HepG2 (cell line): ENCODE measurements at regions not wholly inside any gene's neighbourhood (a gene's known extent, or its start where the extent isn't known, plus 50 kb on each side); places are given as distances from the start of the nearest gene placed in this dataset.

ENCODE experiments used
- HNRNPH1 ChIP-seq: fragments of 200-400 bp; formaldehyde crosslinking; optimal IDR thresholded peaks from 2 replicates; pipeline ENCODE3; 2017; ENCODE audit warnings: mild to moderate bottlenecking, low read depth, low read length
- JUNB ChIP-seq: sonication (generic); formaldehyde crosslinking; IDR thresholded peaks from 2 replicates; pipeline ENCODE4 v1.8.0; 2022; ENCODE audit warnings: missing genetic modification reagents, mild to moderate bottlenecking, borderline replicate concordance
- KLF16 ChIP-seq, 2 experiments: sonication (generic) in 1 of 2; formaldehyde crosslinking in 1 of 2; IDR thresholded peaks; 2 replicates each; pipeline versions ENCODE4 v1.6.1 to v1.8.0; 2016 to 2023; ENCODE audit warnings: missing genetic modification reagents in 2 of 2, missing compliant biosample characterization in 1 of 2
- POLR2AphosphoS5 ChIP-seq: IDR thresholded peaks from 2 replicates; pipeline ENCODE4 v1.6.1; 2012; ENCODE audit warnings: low read depth, low read length
- SRF ChIP-seq: IDR thresholded peaks from 2 replicates; pipeline ENCODE4 v1.6.1; 2011; ENCODE audit warnings: mild to moderate bottlenecking, low read depth, low read length, moderate library complexity
- ZBTB42 ChIP-seq: sonication (generic); formaldehyde crosslinking; IDR thresholded peaks from 2 replicates; pipeline ENCODE4 v1.5.0; 2020; ENCODE audit warnings: mild to moderate bottlenecking, missing genetic modification reagents
- ZNF124 ChIP-seq: sonication (generic); formaldehyde crosslinking; IDR thresholded peaks from 2 replicates; pipeline ENCODE4 v1.4.0; 2020; ENCODE audit warnings: missing genetic modification reagents
- ZNF33A ChIP-seq: sonication (generic); formaldehyde crosslinking; IDR thresholded peaks from 2 replicates; pipeline ENCODE4 v1.5.1; 2020; ENCODE audit warnings: missing genetic modification reagents, mild to moderate bottlenecking, moderate library complexity, borderline replicate concordance
- TF ChIP-seq, protein P1 (sequence below): sonication (generic); formaldehyde crosslinking; IDR thresholded peaks from 2 replicates; pipeline ENCODE4 v1.9.0; 2022; ENCODE audit warnings: missing genetic modification reagents, mild to moderate bottlenecking, borderline replicate concordance
- TF ChIP-seq, protein P2 (sequence below): sonication (generic); formaldehyde crosslinking; conservative IDR thresholded peaks from 2 replicates; pipeline ENCODE4 v1.4.0; 2020; ENCODE audit warnings: missing genetic modification reagents
- TF ChIP-seq, protein P3 (sequence below): sonication (generic); formaldehyde crosslinking; IDR thresholded peaks from 2 replicates; pipeline ENCODE4 v1.5.0; 2020; ENCODE audit warnings: mild to moderate bottlenecking, missing genetic modification reagents, moderate library complexity
- TF ChIP-seq, protein P4 (sequence below): sonication (generic); formaldehyde crosslinking; IDR thresholded peaks from 2 replicates; pipeline ENCODE4 v1.5.0; 2020; ENCODE audit warnings: missing genetic modification reagents
- TF ChIP-seq, protein P5 (sequence below): sonication (generic); formaldehyde crosslinking; IDR thresholded peaks from 2 replicates; pipeline ENCODE4 v1.4.0; 2020; ENCODE audit warnings: missing genetic modification reagents

DNA sequence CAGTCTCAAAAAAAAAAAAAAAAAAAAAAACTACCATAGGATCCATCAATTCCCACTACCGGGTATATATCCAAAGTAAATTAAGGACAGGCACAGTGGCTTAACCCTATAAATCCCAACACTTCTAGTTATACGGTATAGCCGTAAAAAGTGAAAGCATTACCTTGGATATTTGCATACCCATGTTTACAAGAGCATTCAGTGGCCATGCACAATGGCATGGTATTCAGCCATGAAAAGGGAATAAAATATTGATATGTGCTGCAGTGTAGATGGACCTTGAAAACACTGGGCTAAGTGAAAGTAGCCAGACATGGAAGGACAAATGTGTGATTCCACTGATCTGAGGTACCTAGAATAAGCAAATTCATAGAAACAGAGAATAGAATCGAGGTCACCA lies 111.8 kb upstream of the CAB39 start:
- TF ChIP-seq ZBTB42 (no peak), POLR2AphosphoS5 (no peak), JUNB (CRISPR knock-in tag) (no peak), HNRNPH1 (no peak), KLF16 (CRISPR knock-in tag; IDR thresholded peaks at IDR 0.05) (no peak), ZNF124 (CRISPR knock-in tag) (no peak), SRF (no peak), ZNF33A (CRISPR knock-in tag) (no peak)
- TF ChIP-seq, protein P1, sequence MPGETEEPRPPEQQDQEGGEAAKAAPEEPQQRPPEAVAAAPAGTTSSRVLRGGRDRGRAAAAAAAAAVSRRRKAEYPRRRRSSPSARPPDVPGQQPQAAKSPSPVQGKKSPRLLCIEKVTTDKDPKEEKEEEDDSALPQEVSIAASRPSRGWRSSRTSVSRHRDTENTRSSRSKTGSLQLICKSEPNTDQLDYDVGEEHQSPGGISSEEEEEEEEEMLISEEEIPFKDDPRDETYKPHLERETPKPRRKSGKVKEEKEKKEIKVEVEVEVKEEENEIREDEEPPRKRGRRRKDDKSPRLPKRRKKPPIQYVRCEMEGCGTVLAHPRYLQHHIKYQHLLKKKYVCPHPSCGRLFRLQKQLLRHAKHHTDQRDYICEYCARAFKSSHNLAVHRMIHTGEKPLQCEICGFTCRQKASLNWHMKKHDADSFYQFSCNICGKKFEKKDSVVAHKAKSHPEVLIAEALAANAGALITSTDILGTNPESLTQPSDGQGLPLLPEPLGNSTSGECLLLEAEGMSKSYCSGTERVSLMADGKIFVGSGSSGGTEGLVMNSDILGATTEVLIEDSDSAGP (CRISPR knock-in tag): no peak
- TF ChIP-seq, protein P2, sequence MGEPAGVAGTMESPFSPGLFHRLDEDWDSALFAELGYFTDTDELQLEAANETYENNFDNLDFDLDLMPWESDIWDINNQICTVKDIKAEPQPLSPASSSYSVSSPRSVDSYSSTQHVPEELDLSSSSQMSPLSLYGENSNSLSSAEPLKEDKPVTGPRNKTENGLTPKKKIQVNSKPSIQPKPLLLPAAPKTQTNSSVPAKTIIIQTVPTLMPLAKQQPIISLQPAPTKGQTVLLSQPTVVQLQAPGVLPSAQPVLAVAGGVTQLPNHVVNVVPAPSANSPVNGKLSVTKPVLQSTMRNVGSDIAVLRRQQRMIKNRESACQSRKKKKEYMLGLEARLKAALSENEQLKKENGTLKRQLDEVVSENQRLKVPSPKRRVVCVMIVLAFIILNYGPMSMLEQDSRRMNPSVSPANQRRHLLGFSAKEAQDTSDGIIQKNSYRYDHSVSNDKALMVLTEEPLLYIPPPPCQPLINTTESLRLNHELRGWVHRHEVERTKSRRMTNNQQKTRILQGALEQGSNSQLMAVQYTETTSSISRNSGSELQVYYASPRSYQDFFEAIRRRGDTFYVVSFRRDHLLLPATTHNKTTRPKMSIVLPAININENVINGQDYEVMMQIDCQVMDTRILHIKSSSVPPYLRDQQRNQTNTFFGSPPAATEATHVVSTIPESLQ (CRISPR knock-in tag): no peak
- TF ChIP-seq, protein P3, sequence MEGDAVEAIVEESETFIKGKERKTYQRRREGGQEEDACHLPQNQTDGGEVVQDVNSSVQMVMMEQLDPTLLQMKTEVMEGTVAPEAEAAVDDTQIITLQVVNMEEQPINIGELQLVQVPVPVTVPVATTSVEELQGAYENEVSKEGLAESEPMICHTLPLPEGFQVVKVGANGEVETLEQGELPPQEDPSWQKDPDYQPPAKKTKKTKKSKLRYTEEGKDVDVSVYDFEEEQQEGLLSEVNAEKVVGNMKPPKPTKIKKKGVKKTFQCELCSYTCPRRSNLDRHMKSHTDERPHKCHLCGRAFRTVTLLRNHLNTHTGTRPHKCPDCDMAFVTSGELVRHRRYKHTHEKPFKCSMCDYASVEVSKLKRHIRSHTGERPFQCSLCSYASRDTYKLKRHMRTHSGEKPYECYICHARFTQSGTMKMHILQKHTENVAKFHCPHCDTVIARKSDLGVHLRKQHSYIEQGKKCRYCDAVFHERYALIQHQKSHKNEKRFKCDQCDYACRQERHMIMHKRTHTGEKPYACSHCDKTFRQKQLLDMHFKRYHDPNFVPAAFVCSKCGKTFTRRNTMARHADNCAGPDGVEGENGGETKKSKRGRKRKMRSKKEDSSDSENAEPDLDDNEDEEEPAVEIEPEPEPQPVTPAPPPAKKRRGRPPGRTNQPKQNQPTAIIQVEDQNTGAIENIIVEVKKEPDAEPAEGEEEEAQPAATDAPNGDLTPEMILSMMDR (CRISPR knock-in tag): no peak
- TF ChIP-seq, protein P4, sequence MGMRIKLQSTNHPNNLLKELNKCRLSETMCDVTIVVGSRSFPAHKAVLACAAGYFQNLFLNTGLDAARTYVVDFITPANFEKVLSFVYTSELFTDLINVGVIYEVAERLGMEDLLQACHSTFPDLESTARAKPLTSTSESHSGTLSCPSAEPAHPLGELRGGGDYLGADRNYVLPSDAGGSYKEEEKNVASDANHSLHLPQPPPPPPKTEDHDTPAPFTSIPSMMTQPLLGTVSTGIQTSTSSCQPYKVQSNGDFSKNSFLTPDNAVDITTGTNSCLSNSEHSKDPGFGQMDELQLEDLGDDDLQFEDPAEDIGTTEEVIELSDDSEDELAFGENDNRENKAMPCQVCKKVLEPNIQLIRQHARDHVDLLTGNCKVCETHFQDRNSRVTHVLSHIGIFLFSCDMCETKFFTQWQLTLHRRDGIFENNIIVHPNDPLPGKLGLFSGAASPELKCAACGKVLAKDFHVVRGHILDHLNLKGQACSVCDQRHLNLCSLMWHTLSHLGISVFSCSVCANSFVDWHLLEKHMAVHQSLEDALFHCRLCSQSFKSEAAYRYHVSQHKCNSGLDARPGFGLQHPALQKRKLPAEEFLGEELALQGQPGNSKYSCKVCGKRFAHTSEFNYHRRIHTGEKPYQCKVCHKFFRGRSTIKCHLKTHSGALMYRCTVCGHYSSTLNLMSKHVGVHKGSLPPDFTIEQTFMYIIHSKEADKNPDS (CRISPR knock-in tag): no peak
- TF ChIP-seq, protein P5, sequence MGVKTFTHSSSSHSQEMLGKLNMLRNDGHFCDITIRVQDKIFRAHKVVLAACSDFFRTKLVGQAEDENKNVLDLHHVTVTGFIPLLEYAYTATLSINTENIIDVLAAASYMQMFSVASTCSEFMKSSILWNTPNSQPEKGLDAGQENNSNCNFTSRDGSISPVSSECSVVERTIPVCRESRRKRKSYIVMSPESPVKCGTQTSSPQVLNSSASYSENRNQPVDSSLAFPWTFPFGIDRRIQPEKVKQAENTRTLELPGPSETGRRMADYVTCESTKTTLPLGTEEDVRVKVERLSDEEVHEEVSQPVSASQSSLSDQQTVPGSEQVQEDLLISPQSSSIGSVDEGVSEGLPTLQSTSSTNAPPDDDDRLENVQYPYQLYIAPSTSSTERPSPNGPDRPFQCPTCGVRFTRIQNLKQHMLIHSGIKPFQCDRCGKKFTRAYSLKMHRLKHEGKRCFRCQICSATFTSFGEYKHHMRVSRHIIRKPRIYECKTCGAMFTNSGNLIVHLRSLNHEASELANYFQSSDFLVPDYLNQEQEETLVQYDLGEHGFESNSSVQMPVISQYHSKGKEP (CRISPR knock-in tag): no peak
